HG03571 (cell line): ENCODE measurements at regions not wholly inside any gene's neighbourhood (a gene's known extent, or its start where the extent isn't known, plus 50 kb on each side); places are given as distances from the start of the nearest gene placed in this dataset.

ENCODE experiments used
- ATAC-seq: cut with Tn5 transposase; IDR thresholded peaks from one replicate; pipeline ENCODE4 v1.9.1; 2021; ENCODE audit not compliant: unreplicated experiment

- ATAC-seq: no peak
These were observed 482.5 kb downstream of the NUP35 start for GRCh38 chr2:183606718-183607085.

GRCh38 chr2:183607995-183608394 is 483.8 kb downstream of the NUP35 start:
- no peak for ATAC-seq

- ATAC-seq: no peak
These were observed 484.5 kb downstream of the NUP35 start for GRCh38 chr2:183608747-183609146.

GRCh38 chr2:183610724-183611123 is 486.5 kb downstream of the NUP35 start:
- no peak for ATAC-seq

GRCh38 chr2:183614799-183615435 is 490.7 kb downstream of the NUP35 start:
- ATAC-seq: no peak

GRCh38 chr2:183623227-183623626 is 499.0 kb downstream of the NUP35 start:
- ATAC-seq: no peak

- ATAC-seq: no peak
These were observed 506.7 kb downstream of the NUP35 start for GRCh38 chr2:183630964-183631363.

GRCh38 chr2:183656121-183656520 is 531.9 kb downstream of the NUP35 start:
- ATAC-seq: no peak

- no peak for ATAC-seq
These were observed 541.2 kb downstream of the NUP35 start for GRCh38 chr2:183665425-183665824.

- ATAC-seq: no peak
These were observed 541.8 kb downstream of the NUP35 start for GRCh38 chr2:183666031-183666430.

GRCh38 chr2:183671233-183671632 is 547.0 kb downstream of the NUP35 start:
- no peak for ATAC-seq

- ATAC-seq: no peak
These were observed 554.7 kb downstream of the NUP35 start for GRCh38 chr2:183678908-183679307.

- no peak for ATAC-seq
These were observed 556.3 kb downstream of the NUP35 start for GRCh38 chr2:183680573-183680972.

- no peak for ATAC-seq
These were observed 560.4 kb downstream of the NUP35 start for GRCh38 chr2:183684686-183685085.

GRCh38 chr2:183696028-183696427 is 571.8 kb downstream of the NUP35 start:
- no peak for ATAC-seq

- ATAC-seq: no peak
These were observed 585.6 kb downstream of the NUP35 start for GRCh38 chr2:183709829-183710228.

- no peak for ATAC-seq
These were observed 594.0 kb downstream of the NUP35 start for GRCh38 chr2:183718246-183718645.

GRCh38 chr2:183723278-183723677 is 599.0 kb downstream of the NUP35 start:
- ATAC-seq: no peak

- no peak for ATAC-seq
These were observed 605.1 kb downstream of the NUP35 start for GRCh38 chr2:183729380-183729779.

GRCh38 chr2:183740241-183740640 is 616.0 kb downstream of the NUP35 start:
- ATAC-seq: no peak

GRCh38 chr2:183752571-183752970 is 628.3 kb downstream of the NUP35 start:
- ATAC-seq: no peak

GRCh38 chr2:183759033-183759432 is 634.8 kb downstream of the NUP35 start:
- no peak for ATAC-seq

GRCh38 chr2:183773775-183774174 is 649.5 kb downstream of the NUP35 start:
- ATAC-seq: no peak
